GM18858 (cell line): ENCODE measurements at regions not wholly inside any gene's neighbourhood (a gene's known extent, or its start where the extent isn't known, plus 50 kb on each side); places are given as distances from the start of the nearest gene placed in this dataset.

ENCODE experiments used
- ATAC-seq: cut with Tn5 transposase; IDR thresholded peaks from one replicate; pipeline ENCODE4 v1.9.1; 2021; ENCODE audit not compliant: unreplicated experiment

GRCh38 chr2:149666809-149667320 is 79.3 kb upstream of the MMADHC start:
- ATAC-seq, result no peak

DNA sequence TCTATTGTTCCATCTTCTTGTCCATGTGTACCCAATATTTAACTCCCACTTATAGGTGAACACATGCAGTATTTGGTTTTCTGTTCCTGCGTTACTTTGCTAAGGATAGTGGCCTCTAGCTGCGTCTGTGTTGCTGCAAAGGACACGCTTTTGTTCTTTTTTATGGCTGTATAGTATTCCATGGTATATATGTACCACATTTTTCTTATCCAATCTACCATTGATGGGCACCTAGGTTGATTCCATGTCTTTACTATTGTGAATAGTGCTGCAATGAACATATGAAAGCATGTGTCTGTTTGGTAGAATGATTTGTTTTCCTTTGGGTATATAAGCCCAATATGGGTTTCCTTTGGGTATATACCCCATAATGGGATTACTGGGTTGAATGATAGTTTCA is 77.3 kb upstream of the MMADHC start:
- no peak for ATAC-seq

DNA sequence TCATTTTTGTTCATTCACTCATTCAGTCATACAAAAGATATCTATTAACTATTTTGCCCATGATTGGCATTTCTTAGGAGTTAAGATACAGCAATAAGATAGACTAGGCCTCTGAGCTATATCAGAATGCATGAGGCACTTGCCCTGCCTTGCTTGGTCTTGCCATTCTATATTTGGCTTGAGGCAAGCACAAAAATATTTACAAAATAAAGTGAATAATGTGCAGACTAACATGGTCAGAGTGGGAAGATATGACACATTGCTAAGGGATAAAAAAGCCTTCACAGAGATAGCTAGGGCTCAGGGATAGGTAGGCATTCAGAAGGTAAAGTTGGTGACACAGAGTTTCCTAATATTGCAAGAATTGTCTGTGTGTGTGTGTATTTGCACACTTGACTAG is 75.0 kb upstream of the MMADHC start:
- no peak for ATAC-seq

- ATAC-seq, result no peak
Measured at GRCh38 chr2:149661844-149662243, 74.3 kb upstream of the MMADHC start.

GRCh38 chr2:149658553-149658952 is 71.0 kb upstream of the MMADHC start:
- no peak for ATAC-seq

DNA sequence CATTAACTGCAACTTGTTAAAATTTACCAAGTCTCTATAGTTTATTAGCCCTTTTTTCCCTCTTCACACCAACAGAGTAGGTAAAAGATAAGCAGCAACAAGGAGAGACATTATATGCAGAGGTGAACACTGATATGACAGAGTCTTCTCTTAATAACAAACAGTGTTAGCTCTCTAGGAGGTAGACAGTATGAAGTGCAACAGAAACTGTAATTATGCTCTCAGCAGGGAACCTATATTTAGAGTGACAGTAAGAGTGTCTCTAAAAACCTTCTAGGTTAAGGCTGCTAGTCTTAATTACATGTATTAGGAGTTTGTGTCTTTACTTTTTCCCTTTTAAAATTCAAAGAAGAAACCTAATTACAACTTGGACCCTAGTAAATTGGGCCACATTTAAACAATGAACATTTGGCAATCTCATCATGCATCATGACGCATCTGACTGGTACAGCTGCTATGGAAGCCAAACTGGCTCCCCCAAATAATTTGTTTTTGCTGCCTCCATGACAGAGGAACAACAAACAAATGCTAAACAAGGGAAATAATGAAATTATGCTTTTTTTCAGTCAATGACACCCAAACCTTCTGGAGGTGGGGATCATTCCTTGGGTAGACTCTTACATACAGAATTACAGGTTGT is 69.9 kb upstream of the MMADHC start:
- no peak for ATAC-seq

DNA sequence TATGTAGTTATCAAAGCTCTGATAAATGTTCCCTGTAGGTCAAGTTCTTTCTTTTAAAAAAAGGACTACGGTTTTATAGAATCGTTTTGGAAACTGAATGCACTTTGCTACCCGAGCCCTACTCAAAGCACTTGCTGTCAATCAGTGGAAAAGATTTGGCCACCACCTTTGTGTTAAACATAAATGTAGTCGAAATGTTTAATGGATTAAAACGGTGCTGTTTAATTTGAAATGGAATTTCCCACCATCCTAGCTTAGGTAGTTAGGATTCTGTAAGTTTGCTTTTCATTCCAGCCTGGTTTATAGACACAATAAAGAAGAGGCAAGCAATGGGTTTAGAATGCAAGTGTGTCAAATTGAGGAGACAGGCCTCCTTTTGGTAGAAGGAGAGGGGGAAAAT is 69.4 kb upstream of the MMADHC start:
- ATAC-seq, result no peak

- no peak for ATAC-seq
Measured at GRCh38 chr2:149653831-149654445, 66.4 kb upstream of the MMADHC start.

- ATAC-seq, result no peak
Measured at GRCh38 chr2:149652926-149653325, 65.4 kb upstream of the MMADHC start.

GRCh38 chr2:149652526-149652925 is 65.0 kb upstream of the MMADHC start:
- no peak for ATAC-seq

GRCh38 chr2:149651229-149651628 is 63.7 kb upstream of the MMADHC start:
- no peak for ATAC-seq

- ATAC-seq, result no peak
Measured at GRCh38 chr2:149650006-149650405, 62.4 kb upstream of the MMADHC start.

DNA sequence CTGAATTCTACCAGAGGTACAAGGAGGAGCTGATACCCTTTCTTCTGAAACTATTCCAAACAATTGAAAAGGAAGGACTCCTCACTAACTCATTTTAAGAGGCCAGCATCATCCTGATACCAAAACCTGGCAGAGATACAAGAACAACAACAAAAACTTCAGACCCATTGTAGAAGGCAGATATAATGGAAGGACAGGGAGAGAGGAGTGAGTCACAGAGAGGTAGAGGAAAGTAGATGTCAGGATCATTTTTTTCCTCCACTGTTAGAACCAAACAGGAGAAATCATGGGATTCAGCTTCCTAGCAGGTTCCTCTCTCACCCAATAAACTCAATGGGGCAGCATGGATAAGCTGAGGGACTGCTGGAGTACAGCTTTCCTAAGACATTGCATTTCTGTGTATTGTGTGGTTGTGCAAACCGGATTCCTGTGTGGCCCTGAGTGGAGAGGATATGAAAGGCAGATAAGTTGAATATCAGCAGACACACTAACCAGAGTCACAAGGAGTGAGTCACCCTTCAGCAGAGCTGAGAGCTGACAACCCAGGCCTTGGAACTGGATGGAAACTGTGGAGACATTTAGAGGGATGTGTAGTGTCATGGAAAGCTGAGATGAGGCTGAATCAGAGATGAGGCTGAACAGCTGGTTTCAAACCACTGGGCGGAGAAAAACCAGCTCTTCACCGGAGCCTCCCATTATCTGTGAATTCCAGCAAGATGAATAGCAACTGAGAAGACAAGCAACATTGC is 60.9 kb upstream of the MMADHC start:
- ATAC-seq, result no peak

- ATAC-seq, result no peak
Measured at GRCh38 chr2:149645391-149645790, 57.8 kb upstream of the MMADHC start.
